ENCODE measurements at regions not wholly inside any gene's neighbourhood (a gene's known extent, or its start where the extent isn't known, plus 50 kb on each side); places are given as distances from the start of the nearest gene placed in this dataset.

DNA sequence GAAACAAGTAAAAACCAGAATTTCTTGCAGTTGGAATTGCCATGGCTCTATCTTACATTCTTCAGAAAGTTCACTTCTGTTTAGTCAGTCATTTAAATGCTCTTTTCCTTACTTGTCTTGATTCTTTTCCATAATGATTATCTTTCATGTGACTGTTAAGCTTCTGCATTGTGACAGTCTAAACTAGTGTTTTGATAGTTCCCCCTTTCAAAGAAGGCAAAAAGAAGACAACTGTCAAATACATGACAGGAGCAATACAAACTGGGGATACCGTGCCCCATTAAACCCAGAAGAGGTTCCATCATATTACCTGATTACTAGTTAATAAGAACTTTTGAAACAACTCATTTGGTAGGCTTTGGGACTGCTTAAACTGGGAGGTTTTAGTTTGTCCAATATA lies 476.2 kb downstream of the PCDH19 start:
- Histone ChIP-seq H3K27me3 (ENCODE audit: low read depth, low read length) (no peaks in the 10 kb centered on the region), H3K9ac (ENCODE audit: low read length) (no peak overlapping the region), H3K4me1 (ENCODE audit: low read length) (no peaks in the 10 kb centered on the region), H3K27ac (ENCODE audit: low read length) (no peak overlapping the region), H3K4me2 (ENCODE audit: low read length) (no peak overlapping the region), H3K9me3 (ENCODE audit: insufficient read depth, low read length) (no peaks in the 10 kb centered on the region), H3K79me2 (ENCODE audit: low read length) (no peaks in the 10 kb centered on the region), H4K20me1 (ENCODE audit: insufficient read depth, low read length) (no peaks in the 10 kb centered on the region), H3K4me3 (ENCODE audit: low read length) (no peak overlapping the region), H2AFZ (ENCODE audit: low read depth, low read length) (no peak overlapping the region), H3K36me3 (replicated peaks; ENCODE audit: low read depth, low read length) (no peaks in the 10 kb centered on the region)
- TF ChIP-seq EZH2phosphoT487 (IDR thresholded peaks at IDR 0.05; ENCODE audit: low read depth): no peak
- TF ChIP-seq, protein P1, sequence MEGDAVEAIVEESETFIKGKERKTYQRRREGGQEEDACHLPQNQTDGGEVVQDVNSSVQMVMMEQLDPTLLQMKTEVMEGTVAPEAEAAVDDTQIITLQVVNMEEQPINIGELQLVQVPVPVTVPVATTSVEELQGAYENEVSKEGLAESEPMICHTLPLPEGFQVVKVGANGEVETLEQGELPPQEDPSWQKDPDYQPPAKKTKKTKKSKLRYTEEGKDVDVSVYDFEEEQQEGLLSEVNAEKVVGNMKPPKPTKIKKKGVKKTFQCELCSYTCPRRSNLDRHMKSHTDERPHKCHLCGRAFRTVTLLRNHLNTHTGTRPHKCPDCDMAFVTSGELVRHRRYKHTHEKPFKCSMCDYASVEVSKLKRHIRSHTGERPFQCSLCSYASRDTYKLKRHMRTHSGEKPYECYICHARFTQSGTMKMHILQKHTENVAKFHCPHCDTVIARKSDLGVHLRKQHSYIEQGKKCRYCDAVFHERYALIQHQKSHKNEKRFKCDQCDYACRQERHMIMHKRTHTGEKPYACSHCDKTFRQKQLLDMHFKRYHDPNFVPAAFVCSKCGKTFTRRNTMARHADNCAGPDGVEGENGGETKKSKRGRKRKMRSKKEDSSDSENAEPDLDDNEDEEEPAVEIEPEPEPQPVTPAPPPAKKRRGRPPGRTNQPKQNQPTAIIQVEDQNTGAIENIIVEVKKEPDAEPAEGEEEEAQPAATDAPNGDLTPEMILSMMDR (IDR thresholded peaks at IDR 0.05; ENCODE audit: low read depth, low read length): no peak

DNA sequence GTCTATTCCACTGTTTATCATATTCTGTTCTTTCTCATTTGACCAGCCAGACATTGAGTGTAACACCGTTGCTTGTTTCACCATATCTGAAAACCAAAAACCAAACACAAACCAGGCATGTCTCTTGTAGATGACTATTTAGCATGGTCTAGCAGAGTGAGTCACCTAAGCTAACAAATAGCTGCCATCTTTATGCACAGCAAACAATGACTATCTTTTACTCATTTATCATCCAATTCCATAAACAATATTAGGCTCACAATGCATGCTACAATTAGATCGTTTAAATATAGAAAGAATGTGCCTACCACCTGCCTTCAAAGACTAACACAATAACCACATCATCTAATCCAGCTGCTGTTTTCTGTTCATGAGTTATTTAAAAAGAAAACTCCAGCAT lies 495.4 kb downstream of the PCDH19 start:
- H3K4me3 ChIP-seq (ENCODE audit: low read length): no peak overlapping the region
- no peak overlapping the region for H3K27ac ChIP-seq (ENCODE audit: low read length)
- H3K9ac ChIP-seq (ENCODE audit: low read length): no peak overlapping the region
- TF ChIP-seq, protein P1 (IDR thresholded peaks at IDR 0.05; ENCODE audit: low read depth, low read length): no peak
- no peak for TF ChIP-seq EZH2phosphoT487 (IDR thresholded peaks at IDR 0.05; ENCODE audit: low read depth)
- no peaks in the 10 kb centered on the region for H3K9me3 ChIP-seq (ENCODE audit: insufficient read depth, low read length)
- H3K4me1 ChIP-seq (ENCODE audit: low read length): no peaks in the 10 kb centered on the region
- H3K27me3 ChIP-seq (ENCODE audit: low read depth, low read length): no peaks in the 10 kb centered on the region
- no peak overlapping the region for H2AFZ ChIP-seq (ENCODE audit: low read depth, low read length)
- H3K36me3 ChIP-seq (replicated peaks; ENCODE audit: low read depth, low read length): no peaks in the 10 kb centered on the region
- H4K20me1 ChIP-seq (ENCODE audit: insufficient read depth, low read length): no peaks in the 10 kb centered on the region
- no peaks in the 10 kb centered on the region for H3K79me2 ChIP-seq (ENCODE audit: low read length)
- H3K4me2 ChIP-seq (ENCODE audit: low read length): no peak overlapping the region

DNA sequence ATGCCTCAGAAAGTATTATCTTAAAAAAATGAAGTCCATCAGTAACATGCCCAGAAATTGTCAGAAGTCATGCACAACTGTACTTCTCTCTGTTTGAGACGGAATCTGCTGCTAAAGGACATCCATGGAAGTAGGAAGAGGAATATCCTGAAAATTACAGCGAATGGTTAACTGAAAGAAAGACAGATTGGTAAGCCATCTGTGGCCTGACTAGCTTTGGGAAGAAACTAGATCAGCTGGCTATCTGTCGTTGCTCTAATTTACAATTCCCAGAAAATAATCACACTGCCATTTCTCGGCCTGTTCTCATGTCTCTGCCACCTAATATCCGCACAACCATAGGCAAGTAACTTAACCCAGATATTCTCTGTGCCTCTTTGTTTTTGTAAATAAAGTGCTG lies 496.5 kb downstream of the PCDH19 start:
- H3K27ac ChIP-seq (ENCODE audit: low read length): no peak overlapping the region

DNA sequence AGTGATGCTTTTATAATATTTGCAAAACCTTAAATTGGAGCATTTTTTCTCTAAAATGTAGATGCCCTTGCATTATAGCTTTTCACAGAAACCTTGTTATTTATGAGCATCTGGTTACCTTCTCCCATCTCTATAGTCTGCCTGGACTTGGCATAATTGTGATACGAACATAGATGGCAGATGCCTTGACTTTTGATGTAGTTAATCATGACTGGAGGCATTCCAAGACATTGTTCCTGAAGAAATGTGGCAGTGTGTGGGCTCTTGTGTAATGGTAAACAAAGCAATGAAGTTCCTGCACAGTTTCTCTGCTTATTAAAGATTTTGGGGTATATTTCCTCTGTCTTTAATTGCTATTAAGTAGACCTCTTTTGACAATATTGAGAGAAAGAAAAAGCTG lies 500.1 kb downstream of the PCDH19 start:
- H3K27ac ChIP-seq (ENCODE audit: low read length): no peak overlapping the region
- no peak overlapping the region for H3K9ac ChIP-seq (ENCODE audit: low read length)
- no peaks in the 10 kb centered on the region for H3K27me3 ChIP-seq (ENCODE audit: low read depth, low read length)
- no peak overlapping the region for H2AFZ ChIP-seq (ENCODE audit: low read depth, low read length)
- H3K79me2 ChIP-seq (ENCODE audit: low read length): no peaks in the 10 kb centered on the region
- TF ChIP-seq, protein P1 (IDR thresholded peaks at IDR 0.05; ENCODE audit: low read depth, low read length): no peak
- TF ChIP-seq EZH2phosphoT487 (IDR thresholded peaks at IDR 0.05; ENCODE audit: low read depth): no peak
- no peaks in the 10 kb centered on the region for H4K20me1 ChIP-seq (ENCODE audit: insufficient read depth, low read length)
- no peaks in the 10 kb centered on the region for H3K4me1 ChIP-seq (ENCODE audit: low read length)
- no peaks in the 10 kb centered on the region for H3K36me3 ChIP-seq (replicated peaks; ENCODE audit: low read depth, low read length)
- H3K4me2 ChIP-seq (ENCODE audit: low read length): no peak overlapping the region
- H3K4me3 ChIP-seq (ENCODE audit: low read length): no peak overlapping the region
- H3K9me3 ChIP-seq (ENCODE audit: insufficient read depth, low read length): no peaks in the 10 kb centered on the region

More for the DNA sequence above, 496.5 kb downstream of the PCDH19 start:
- no peak overlapping the region for H2AFZ ChIP-seq (ENCODE audit: low read depth, low read length)
- no peak overlapping the region for H3K4me3 ChIP-seq (ENCODE audit: low read length)
- H3K27me3 ChIP-seq (ENCODE audit: low read depth, low read length): no peaks in the 10 kb centered on the region
- no peaks in the 10 kb centered on the region for H4K20me1 ChIP-seq (ENCODE audit: insufficient read depth, low read length)
- H3K4me2 ChIP-seq (ENCODE audit: low read length): no peak overlapping the region
- TF ChIP-seq EZH2phosphoT487 (IDR thresholded peaks at IDR 0.05; ENCODE audit: low read depth): no peak
- H3K4me1 ChIP-seq (ENCODE audit: low read length): no peaks in the 10 kb centered on the region
- H3K36me3 ChIP-seq (replicated peaks; ENCODE audit: low read depth, low read length): no peaks in the 10 kb centered on the region
- no peaks in the 10 kb centered on the region for H3K9me3 ChIP-seq (ENCODE audit: insufficient read depth, low read length)
- no peaks in the 10 kb centered on the region for H3K79me2 ChIP-seq (ENCODE audit: low read length)
- H3K9ac ChIP-seq (ENCODE audit: low read length): no peak overlapping the region

DNA sequence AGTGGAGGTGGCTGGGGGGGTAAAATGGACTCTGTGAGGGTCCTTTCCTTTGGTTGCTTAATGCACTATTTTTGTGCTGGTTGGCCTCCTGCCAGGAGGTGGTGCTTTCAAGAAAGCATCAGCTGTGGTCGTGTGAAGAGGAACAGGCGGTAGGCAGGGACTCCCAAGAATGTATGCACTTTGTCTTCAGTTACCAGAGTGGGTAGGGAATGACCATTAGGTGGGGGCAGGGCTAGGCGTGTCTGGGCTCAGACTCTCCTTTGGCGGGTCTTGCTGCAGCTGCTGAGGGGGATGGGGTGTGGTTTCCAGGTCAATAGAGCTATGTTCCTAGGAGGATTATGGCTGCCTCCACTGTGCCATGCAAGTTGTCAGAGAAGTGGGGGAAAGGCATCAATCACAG lies 509.0 kb downstream of the PCDH19 start:
- no peak overlapping the region for H2AFZ ChIP-seq (ENCODE audit: low read depth, low read length)
- H3K4me1 ChIP-seq (ENCODE audit: low read length): no peaks in the 10 kb centered on the region
- no peak overlapping the region for H3K4me2 ChIP-seq (ENCODE audit: low read length)
- H3K27ac ChIP-seq (ENCODE audit: low read length): no peak overlapping the region
- H3K36me3 ChIP-seq (replicated peaks; ENCODE audit: low read depth, low read length): no peaks in the 10 kb centered on the region
- TF ChIP-seq, protein P1 (IDR thresholded peaks at IDR 0.05; ENCODE audit: low read depth, low read length): no peak
- no peak for TF ChIP-seq EZH2phosphoT487 (IDR thresholded peaks at IDR 0.05; ENCODE audit: low read depth)
- no peaks in the 10 kb centered on the region for H3K79me2 ChIP-seq (ENCODE audit: low read length)
- H4K20me1 ChIP-seq (ENCODE audit: insufficient read depth, low read length): no peaks in the 10 kb centered on the region
- H3K4me3 ChIP-seq (ENCODE audit: low read length): no peak overlapping the region
- H3K9me3 ChIP-seq (ENCODE audit: insufficient read depth, low read length): no peaks in the 10 kb centered on the region
- no peaks in the 10 kb centered on the region for H3K27me3 ChIP-seq (ENCODE audit: low read depth, low read length)
- H3K9ac ChIP-seq (ENCODE audit: low read length): no peak overlapping the region

Measured in OCI-LY3 (cell line).